GM21737 (cell line): ENCODE measurements at regions not wholly inside any gene's neighbourhood (a gene's known extent, or its start where the extent isn't known, plus 50 kb on each side); places are given as distances from the start of the nearest gene placed in this dataset.
A peak's percentile ranks its signal among the peaks of the same experiment; 100 is the strongest.
"Not testable (repeated sequence)": the region's sequence is repeated elsewhere in the genome, so short reads cannot be mapped to it uniquely, and the experiment has no call there.

Experiments used
- ATAC-seq: cut with Tn5 transposase; IDR thresholded peaks from one replicate; pipeline ENCODE4 v1.9.1; 2021; ENCODE audit warnings: mild to moderate bottlenecking, moderate library complexity; ENCODE audit not compliant: unreplicated experiment

- no peak for ATAC-seq
These were observed 98.0 kb upstream of the MAP9 start for GRCh38 chr4:155474758-155475157.

- no peak for ATAC-seq
These were observed 96.8 kb upstream of the MAP9 start for GRCh38 chr4:155473420-155474095.

- ATAC-seq: no peak
These were observed 91.5 kb upstream of the MAP9 start for GRCh38 chr4:155468282-155468681.

DNA sequence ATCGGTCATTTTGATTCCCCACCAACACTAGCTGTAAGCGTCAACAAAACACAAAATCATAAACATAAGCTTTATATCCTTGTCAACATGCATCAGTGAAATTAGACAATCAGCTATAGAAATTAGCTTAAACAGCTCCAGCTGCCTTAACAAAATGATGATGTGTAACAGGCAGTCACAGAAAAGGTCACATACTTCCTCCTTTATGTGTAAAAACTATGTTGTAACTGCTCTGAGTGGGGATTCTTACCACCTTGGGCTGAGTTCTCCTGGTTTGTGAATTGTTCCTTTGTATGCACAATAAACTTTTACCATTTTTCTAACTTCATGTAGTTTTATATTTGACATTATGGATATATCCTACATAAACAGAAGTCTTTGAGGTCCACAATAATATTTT lies 73.9 kb upstream of the MAP9 start:
- no peak for ATAC-seq

- ATAC-seq: no peak
These were observed 68.5 kb upstream of the MAP9 start for GRCh38 chr4:155445306-155445705.

GRCh38 chr4:155444721-155445120 lies 68.0 kb upstream of the MAP9 start:
- ATAC-seq: no peak

- ATAC-seq: peak; percentile 68
These were observed 65.7 kb upstream of the MAP9 start for GRCh38 chr4:155442267-155443105.

- ATAC-seq: no peak
These were observed 64.7 kb upstream of the MAP9 start for GRCh38 chr4:155441475-155441874.

- not testable (repeated sequence) for ATAC-seq
These were observed 63.0 kb upstream of the MAP9 start for GRCh38 chr4:155439760-155440159.

DNA sequence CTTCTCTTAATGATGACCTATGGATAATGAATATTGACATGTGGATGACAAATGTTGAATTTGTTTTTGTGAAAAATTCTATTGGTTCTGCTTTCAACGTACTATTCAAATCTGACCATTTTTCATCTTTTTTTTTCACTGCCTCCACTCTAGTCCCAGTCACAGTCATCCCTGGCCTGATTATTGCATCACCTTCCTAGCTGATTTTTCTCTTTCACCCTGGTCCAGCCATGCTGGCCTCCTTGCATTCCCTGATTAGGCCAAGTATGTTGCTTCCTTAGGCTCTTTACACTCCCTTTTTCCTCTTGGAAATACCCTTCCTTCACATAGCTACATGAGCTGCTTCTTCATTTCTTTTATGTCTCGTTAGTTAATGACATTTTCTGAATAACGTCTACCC lies 58.1 kb upstream of the MAP9 start:
- no peak for ATAC-seq

- ATAC-seq: no peak
These were observed 57.6 kb upstream of the MAP9 start for GRCh38 chr4:155434366-155434765.

DNA sequence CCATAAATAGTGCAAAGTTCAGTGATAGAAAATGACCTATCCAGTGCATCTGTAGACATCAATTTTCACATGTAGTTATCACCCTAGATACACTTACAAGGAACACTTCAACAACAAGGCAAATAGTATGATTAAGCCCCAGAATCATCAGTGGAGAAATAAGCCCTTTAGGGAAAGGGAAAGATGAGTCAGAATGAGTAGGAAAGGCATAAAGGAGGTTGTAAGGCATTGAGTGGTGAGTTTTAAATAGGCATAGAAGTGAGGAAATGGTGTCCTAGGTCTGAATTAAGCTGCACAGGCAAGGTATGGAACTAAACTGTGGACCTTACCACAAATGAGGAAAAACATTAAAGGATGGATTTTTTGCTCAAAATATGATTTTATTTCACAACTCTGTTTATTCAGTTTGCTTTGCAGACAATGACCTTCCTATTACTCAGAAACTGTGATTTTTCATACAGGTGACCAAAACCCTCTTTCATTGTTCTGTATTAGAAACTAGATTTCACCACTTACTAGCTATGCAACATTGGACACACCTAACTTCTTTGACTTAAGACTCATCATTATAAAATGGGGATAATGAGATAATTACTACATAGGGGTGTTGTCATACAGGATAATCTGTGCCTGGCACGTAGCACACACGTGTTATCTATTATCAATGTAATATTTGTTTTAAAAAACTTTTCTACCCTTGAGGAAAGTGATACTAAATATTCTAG lies 57.0 kb upstream of the MAP9 start:
- no peak for ATAC-seq

GRCh38 chr4:155430895-155431795 lies 54.4 kb upstream of the MAP9 start:
- ATAC-seq: no peak

- no peak for ATAC-seq
These were observed 51.4 kb upstream of the MAP9 start for GRCh38 chr4:155428128-155428527.

DNA sequence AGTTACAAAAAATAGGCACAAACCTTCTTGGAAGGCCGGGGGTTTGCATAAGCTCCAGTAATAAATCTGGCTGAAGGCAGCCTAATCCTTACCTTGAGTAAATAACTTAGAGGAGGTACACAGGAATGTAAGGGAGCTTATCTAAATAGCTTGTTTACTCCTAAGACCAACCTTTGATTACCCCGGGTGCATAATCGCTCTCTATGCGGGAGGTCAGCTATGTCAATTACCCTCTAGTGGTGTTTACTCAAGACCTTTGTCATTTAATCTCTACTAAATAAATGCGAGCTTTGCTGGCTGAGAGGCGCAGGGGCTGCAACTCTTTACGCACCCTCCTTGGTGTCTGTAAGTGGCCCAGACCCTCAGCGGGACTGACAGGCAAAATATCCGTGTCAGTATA lies 50.2 kb upstream of the MAP9 start:
- no peak for ATAC-seq
